Right renal pelvis (tissue), 4 donors: ENCODE measurements at regions not wholly inside any gene's neighbourhood (a gene's known extent, or its start where the extent isn't known, plus 50 kb on each side); places are given as distances from the start of the nearest gene placed in this dataset.

ENCODE experiments used
- DNase-seq, 4 donors: peaks; one replicate each; pipeline ENCODE4 v3.0.0-alpha.2; 2013; ENCODE audit warnings: low read depth in 4 of 4, low spot score in 3 of 4, missing footprints in 1 of 4

GRCh38 chr13:97109841-97110492 is 112.2 kb upstream of the MBNL2 start:
- peak in 3 of 4 donors; percentile 56 to 77 (median 57) for DNase-seq

GRCh38 chr13:97110936-97111335 is 111.2 kb upstream of the MBNL2 start:
- no peak for DNase-seq

- DNase-seq, result no peak
Measured at GRCh38 chr13:97111756-97112155, 110.4 kb upstream of the MBNL2 start.

- no peak for DNase-seq
Measured at GRCh38 chr13:97112446-97113152, 109.5 kb upstream of the MBNL2 start.

GRCh38 chr13:97113231-97114001 is 108.7 kb upstream of the MBNL2 start:
- no peak for DNase-seq

- DNase-seq, result no peak
Measured at GRCh38 chr13:97114651-97115050, 107.5 kb upstream of the MBNL2 start.

GRCh38 chr13:97116754-97117153 is 105.4 kb upstream of the MBNL2 start:
- no peak for DNase-seq

- no peak for DNase-seq
Measured at GRCh38 chr13:97117388-97117910, 104.7 kb upstream of the MBNL2 start.

- DNase-seq, result no peak
Measured at GRCh38 chr13:97119943-97120342, 102.2 kb upstream of the MBNL2 start.

GRCh38 chr13:97120346-97120745 is 101.8 kb upstream of the MBNL2 start:
- no peak for DNase-seq

- DNase-seq, result no peak
Measured at GRCh38 chr13:97120976-97121375, 101.2 kb upstream of the MBNL2 start.

GRCh38 chr13:97121894-97122293 is 100.2 kb upstream of the MBNL2 start:
- no peak for DNase-seq

- no peak for DNase-seq
Measured at GRCh38 chr13:97122381-97122996, 99.6 kb upstream of the MBNL2 start.

- DNase-seq, result no peak
Measured at GRCh38 chr13:97124206-97124605, 97.9 kb upstream of the MBNL2 start.

- peak in 1 of 4 donors; percentile 59 for DNase-seq
Measured at GRCh38 chr13:97124915-97125809, 97.0 kb upstream of the MBNL2 start.

- DNase-seq, result no peak
Measured at GRCh38 chr13:97125810-97126738, 96.1 kb upstream of the MBNL2 start.

- DNase-seq, result no peak
Measured at GRCh38 chr13:97127842-97128241, 94.3 kb upstream of the MBNL2 start.

- no peak for DNase-seq
Measured at GRCh38 chr13:97130190-97130589, 91.9 kb upstream of the MBNL2 start.

- DNase-seq, result no peak
Measured at GRCh38 chr13:97131447-97131846, 90.7 kb upstream of the MBNL2 start.
